ENCODE measurements at regions not wholly inside any gene's neighbourhood (a gene's known extent, or its start where the extent isn't known, plus 50 kb on each side); places are given as distances from the start of the nearest gene placed in this dataset.

- no peak for DNase-seq (ENCODE audit: low spot score)
- in situ Hi-C loops (cut with MboI; ENCODE audit: low pct_unique_long_range_greater_than_20kb, low sequenced_read_pairs, unreplicated experiment), result no loop called here
- TF ChIP-seq CTCF (IDR thresholded peaks at IDR 0.05; ENCODE audit: extremely low read depth, insufficient read depth, missing control alignments), result no peak
Measured at GRCh38 chr4:171601091-171601490, 212.1 kb upstream of the GALNTL6 start.

- in situ Hi-C loops (cut with MboI; ENCODE audit: low pct_unique_long_range_greater_than_20kb, low sequenced_read_pairs, unreplicated experiment), result no loop called here
- no peak for DNase-seq (ENCODE audit: low spot score)
- no peak for TF ChIP-seq CTCF (IDR thresholded peaks at IDR 0.05; ENCODE audit: extremely low read depth, insufficient read depth, missing control alignments)
Measured at GRCh38 chr4:171599628-171600027, 213.6 kb upstream of the GALNTL6 start.

GRCh38 chr4:171594293-171594692 is 218.9 kb upstream of the GALNTL6 start:
- in situ Hi-C loops (cut with MboI; ENCODE audit: low pct_unique_long_range_greater_than_20kb, low sequenced_read_pairs, unreplicated experiment), result no loop called here
- TF ChIP-seq CTCF (IDR thresholded peaks at IDR 0.05; ENCODE audit: extremely low read depth, insufficient read depth, missing control alignments), result no peak
- DNase-seq (ENCODE audit: low spot score), result no peak

- TF ChIP-seq CTCF (IDR thresholded peaks at IDR 0.05; ENCODE audit: extremely low read depth, insufficient read depth, missing control alignments), result no peak
- in situ Hi-C loops (cut with MboI; ENCODE audit: low pct_unique_long_range_greater_than_20kb, low sequenced_read_pairs, unreplicated experiment), result no loop called here
Measured at GRCh38 chr4:171590716-171591115, 222.5 kb upstream of the GALNTL6 start.

GRCh38 chr4:171588764-171589163 is 224.4 kb upstream of the GALNTL6 start:
- in situ Hi-C loops (cut with MboI; ENCODE audit: low pct_unique_long_range_greater_than_20kb, low sequenced_read_pairs, unreplicated experiment), result no loop called here
- TF ChIP-seq CTCF (IDR thresholded peaks at IDR 0.05; ENCODE audit: extremely low read depth, insufficient read depth, missing control alignments), result no peak
- no peak for DNase-seq (ENCODE audit: low spot score)

More at GRCh38 chr4:171590716-171591115, 222.5 kb upstream of the GALNTL6 start:
- DNase-seq (ENCODE audit: low spot score), result no peak

- TF ChIP-seq CTCF (IDR thresholded peaks at IDR 0.05; ENCODE audit: extremely low read depth, insufficient read depth, missing control alignments), result no peak
- in situ Hi-C loops (cut with MboI; ENCODE audit: low pct_unique_long_range_greater_than_20kb, low sequenced_read_pairs, unreplicated experiment), result no loop called here
- DNase-seq (ENCODE audit: low spot score), result no peak
Measured at GRCh38 chr4:171588051-171588545, 225.1 kb upstream of the GALNTL6 start.

- TF ChIP-seq CTCF (IDR thresholded peaks at IDR 0.05; ENCODE audit: extremely low read depth, insufficient read depth, missing control alignments), result no peak
- in situ Hi-C loops (cut with MboI; ENCODE audit: low pct_unique_long_range_greater_than_20kb, low sequenced_read_pairs, unreplicated experiment), result no loop called here
- DNase-seq (ENCODE audit: low spot score), result no peak
Measured at GRCh38 chr4:171583790-171584189, 229.4 kb upstream of the GALNTL6 start.

All from GM13977 (cell line).